ENCODE measurements at regions not wholly inside any gene's neighbourhood (a gene's known extent, or its start where the extent isn't known, plus 50 kb on each side); places are given as distances from the start of the nearest gene placed in this dataset.

GRCh38 chr3:59480486-59480995 is 430.7 kb upstream of the CFAP20DC start (continued):
- TF ChIP-seq SIN3A (IDR thresholded peaks at IDR 0.05; ENCODE audit: low read depth, low read length) (no peak), EED (IDR thresholded peaks at IDR 0.05; ENCODE audit: low read depth) (peak; percentile 82), MTA2 (IDR thresholded peaks at IDR 0.05; ENCODE audit: low read depth) (peak; percentile 73), PAX5 (IDR thresholded peaks at IDR 0.05; ENCODE audit: borderline replicate concordance, low read depth, low read length) (no peak), HSF1 (IDR thresholded peaks at IDR 0.05; ENCODE audit: low read depth, low read length) (no peak), FOS (IDR thresholded peaks at IDR 0.05; ENCODE audit: borderline replicate concordance, extremely low read depth, insufficient read length) (no peak), RB1 (IDR thresholded peaks at IDR 0.05; ENCODE audit: borderline replicate concordance) (no peak), CHD1 (IDR thresholded peaks at IDR 0.05; ENCODE audit: low read depth, low read length) (no peak), E4F1 (IDR thresholded peaks at IDR 0.05; ENCODE audit: borderline replicate concordance, partially characterized antibody) (no peak), RUNX3 (IDR thresholded peaks at IDR 0.05; ENCODE audit: low read length) (peak; percentile 89), JUND (IDR thresholded peaks at IDR 0.05; ENCODE audit: low read depth, low read length) (no peak), JUNB (IDR thresholded peaks at IDR 0.05) (peak; percentile 90), NFYB (IDR thresholded peaks at IDR 0.05; ENCODE audit: insufficient read depth, low read depth, low read length) (no peak), SMARCA5 (IDR thresholded peaks at IDR 0.05) (no peak), CEBPZ (IDR thresholded peaks at IDR 0.05; ENCODE audit: low read depth, low read length) (no peak), WRNIP1 (IDR thresholded peaks at IDR 0.05; ENCODE audit: borderline replicate concordance, low read depth, low read length) (no peak), FOXK2 (IDR thresholded peaks at IDR 0.05) (no peak), IRF5 (IDR thresholded peaks at IDR 0.05; ENCODE audit: borderline replicate concordance) (no peak), RAD51 (IDR thresholded peaks at IDR 0.05) (peak; percentile 73), EZH2 (IDR thresholded peaks at IDR 0.05; ENCODE audit: borderline replicate concordance, control insufficient read depth, low read depth, low read length) (no peak), IKZF2 (IDR thresholded peaks at IDR 0.05) (peak; percentile 82 to 84; a peak in 3 of 4 replicates), DPF2 (IDR thresholded peaks at IDR 0.05) (peak; percentile 68), GABPA (IDR thresholded peaks at IDR 0.05; ENCODE audit: low read depth) (no peak)
